HT-29 (cell line): ENCODE measurements at regions not wholly inside any gene's neighbourhood (a gene's known extent, or its start where the extent isn't known, plus 50 kb on each side); places are given as distances from the start of the nearest gene placed in this dataset.

Experiments
- DNase-seq: peaks from one replicate; pipeline ENCODE4 v3.0.0-alpha.2; 2015; ENCODE audit warnings: low spot score

DNA sequence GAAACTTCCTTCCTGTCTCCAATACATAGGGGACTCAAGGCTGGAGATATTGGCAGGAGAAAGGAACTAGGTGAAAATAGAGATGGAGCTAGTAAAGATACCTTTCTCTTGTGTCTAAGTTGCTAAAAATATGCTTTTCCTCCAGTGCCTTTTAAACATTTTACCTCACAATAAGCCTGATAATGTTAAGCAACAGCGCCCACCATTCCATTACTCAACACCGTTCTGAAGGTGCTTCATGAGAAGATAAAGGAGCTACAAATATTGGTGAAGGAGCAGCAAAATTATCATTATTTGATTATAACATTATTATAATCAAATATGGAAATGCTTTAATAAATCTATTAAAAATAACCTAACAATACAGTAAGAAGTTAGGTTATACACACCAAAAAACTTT lies 83.6 kb upstream of the BARX2 start:
- no peak for DNase-seq

DNA sequence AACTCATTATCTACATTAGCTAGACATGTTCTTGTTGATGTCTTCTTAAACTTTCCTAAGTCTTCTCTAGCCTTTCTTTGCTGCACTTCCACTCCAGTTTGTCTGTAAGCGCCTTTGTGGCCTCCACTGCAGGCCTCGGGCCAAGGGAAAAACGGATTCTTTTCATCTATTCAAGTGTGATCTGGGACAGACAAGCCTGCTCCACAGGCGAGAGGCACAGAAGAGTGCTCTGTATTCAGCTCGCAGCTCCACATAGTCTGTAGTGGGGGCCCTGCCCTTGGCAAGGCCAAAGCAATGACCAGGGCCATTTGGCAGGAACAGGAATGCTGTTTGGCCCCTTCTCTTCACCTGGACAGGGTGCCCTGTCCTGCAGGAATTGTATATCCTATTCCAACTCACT lies 84.1 kb upstream of the BARX2 start:
- no peak for DNase-seq

- DNase-seq = no peak
Observed at GRCh38 chr11:129290966-129291365, 84.7 kb upstream of the BARX2 start.

DNA sequence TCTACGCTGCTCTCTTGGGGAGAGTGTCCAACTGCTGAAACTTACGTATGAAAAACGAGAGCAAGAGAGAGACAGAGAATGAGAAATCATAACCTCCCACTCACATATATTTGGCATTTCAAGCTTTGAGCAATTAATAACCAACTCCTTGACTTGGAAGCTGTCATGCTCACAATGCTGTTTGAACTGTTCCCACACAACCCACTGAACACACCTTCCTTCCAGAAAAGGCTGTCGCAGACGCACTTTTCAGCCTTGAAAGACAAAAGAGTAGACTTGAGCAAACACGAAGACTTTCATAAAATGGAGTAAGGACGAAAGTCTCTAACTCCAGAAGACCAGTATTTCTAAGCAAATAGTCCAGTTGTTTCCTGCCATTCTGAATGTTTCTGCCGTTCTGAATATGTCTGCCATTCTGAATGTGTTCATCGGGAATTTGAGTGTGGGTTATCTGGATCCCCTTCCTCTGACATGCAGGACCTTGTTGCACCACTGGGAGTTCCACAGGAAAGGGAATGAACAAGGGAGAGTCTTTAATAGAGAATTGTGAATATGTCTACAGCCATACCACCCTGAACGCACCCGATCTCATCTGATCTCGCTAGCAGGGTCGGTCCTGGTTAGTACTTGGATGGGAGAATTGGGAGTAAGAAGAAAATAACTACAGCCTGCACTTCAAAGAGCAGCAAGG lies 86.2 kb upstream of the BARX2 start:
- DNase-seq = no peak

DNA sequence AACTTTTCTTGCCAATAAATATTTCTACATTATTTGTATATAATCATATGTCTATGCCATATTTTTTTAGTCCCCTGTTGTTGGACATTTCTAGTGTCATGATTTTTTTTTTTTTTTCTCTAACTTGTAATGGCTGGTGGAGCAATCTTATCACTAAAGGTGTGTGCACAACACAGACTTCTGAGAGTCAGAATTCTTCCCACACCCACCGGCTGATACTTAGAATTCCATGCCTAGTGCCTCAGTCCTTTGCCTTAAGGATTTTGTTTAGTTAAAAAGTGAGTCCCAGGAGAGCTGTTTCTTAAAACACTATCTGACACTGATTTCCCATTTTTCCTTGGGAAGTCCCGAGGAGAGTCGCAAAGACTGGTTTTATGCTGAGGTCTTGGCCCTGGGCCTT lies 87.7 kb upstream of the BARX2 start:
- no peak for DNase-seq

GRCh38 chr11:129286813-129287212 lies 88.8 kb upstream of the BARX2 start:
- DNase-seq = peak; percentile 41

- DNase-seq = no peak
Observed at GRCh38 chr11:129285402-129285786, 90.3 kb upstream of the BARX2 start.

- DNase-seq = peak; percentile 91
Observed at GRCh38 chr11:129283141-129283540, 91.0 kb upstream of the ARHGAP32 start.

DNA sequence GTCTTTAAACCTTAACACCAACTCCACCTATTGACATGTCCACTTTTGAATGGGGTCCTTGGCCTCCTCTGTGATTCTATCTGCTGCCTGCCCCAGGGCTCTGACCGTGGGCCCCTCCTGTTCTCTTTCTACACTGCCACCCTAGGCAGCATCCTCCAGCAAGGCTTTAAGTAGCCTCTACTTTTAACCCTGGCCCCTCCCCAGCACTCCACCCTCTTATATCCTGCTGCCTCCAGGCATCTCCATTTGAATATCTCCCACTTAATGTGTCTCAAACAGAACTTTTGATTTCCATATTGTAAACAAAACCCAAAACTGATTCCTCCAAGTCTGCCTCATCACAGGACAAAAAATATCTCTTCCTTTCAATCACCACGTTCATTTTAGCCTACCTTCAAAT lies 90.5 kb upstream of the ARHGAP32 start:
- no peak for DNase-seq

GRCh38 chr11:129281471-129282415 lies 89.6 kb upstream of the ARHGAP32 start:
- no peak for DNase-seq

DNA sequence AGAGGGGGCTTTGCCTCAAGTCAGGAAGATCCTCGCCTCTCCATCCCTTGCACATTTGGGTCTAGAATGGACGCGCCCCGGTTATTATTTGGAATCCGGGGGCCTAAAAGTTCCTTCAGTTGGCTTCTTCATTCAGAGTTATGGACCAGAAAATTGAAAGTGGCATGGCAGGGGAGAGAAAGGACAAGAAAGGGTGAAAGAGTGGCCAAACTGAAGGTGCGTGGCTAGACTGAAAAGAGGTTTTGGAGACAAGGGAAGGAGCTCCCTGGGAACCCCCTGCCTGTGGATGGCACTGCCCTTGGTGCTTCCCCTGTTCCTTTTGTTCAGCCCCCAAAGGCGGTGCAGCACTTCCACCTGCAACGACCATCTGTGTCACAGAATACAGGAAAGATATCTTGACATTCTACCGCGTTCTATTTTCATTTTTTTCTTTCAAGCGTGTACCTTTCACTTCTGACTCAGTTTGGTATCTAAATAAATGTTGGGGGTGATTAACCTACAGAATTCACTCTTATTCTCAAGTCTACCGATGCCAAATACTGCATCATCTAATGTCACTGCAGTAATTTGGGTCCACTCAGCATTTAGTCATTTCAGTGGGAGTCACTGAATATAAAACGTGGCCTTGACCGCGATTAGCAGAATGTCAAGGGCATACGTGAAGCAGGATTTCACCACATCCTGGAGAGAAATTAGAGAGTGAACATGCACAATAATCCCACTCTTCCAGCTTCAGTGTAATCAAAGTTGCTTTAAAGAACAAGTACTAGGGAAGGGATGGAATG lies 88.1 kb upstream of the ARHGAP32 start:
- DNase-seq = peak; percentile 61

GRCh38 chr11:129279326-129280026 lies 87.4 kb upstream of the ARHGAP32 start:
- peak; percentile 82 for DNase-seq

DNA sequence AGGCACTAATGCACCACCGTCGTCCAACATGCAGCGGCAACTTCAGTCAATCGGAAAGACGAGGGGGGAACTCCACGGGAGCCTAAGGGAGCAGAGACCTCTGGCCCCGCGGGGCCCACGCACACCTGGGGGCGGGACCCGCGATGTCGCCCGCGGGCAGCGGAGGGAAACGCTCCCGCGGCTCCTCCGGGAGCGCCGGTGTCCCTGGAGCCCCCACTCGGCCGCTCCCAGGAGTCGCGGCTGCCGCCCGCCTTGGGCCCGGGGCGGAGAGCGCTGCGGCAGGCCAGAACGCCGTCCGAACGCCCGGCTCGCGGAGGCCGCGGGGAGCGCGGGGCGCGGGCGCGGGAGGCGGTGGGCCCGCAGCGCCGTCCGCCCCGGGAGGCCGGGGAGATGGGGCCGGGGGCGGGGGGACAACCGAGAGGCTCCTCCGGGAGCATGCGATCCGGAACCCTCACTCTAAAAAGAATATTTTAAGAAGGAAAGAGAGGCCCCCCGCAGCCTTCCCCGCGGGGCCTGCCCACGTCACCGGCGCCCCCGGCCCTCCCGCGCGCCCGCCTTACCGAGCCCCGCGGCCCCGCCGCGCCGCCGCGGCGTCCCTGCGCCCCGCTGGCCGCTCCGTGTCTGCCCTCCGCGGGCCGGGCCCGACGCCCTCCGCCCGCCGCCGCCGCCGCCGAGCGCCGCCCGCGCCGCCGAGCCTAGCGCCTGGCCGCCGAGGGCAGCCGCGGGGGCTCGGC lies 86.6 kb upstream of the ARHGAP32 start:
- peak; percentile 54 for DNase-seq

DNA sequence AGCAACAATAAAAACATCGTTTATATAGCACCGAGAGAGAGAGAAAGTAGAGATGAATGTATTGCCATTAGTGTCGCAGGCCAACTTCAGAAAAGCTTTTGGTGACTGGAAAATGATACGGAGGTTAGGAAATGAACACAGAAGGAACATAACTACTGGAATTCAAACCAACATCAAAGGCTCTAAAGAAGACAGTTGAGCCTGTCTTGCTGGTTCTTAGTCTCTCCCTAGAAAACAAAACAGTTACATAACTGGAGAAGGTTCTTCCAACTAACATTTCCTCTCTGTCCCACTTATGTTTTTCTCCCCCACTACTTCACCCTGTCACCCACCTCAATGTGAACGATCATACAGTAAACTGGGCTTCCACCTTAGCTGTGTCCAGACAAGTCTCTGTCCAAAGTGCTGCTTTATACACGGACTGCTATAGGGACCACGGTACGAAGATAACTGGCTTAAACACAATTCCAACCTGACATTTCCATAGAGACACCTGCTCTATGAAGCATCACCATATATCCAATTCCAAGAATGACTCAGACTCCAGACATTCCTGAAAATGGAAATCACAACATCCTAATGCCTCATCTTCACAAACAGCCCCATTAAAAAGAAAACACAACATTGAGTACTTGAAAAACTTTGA lies 85.2 kb upstream of the ARHGAP32 start:
- DNase-seq = peak; percentile 53

DNA sequence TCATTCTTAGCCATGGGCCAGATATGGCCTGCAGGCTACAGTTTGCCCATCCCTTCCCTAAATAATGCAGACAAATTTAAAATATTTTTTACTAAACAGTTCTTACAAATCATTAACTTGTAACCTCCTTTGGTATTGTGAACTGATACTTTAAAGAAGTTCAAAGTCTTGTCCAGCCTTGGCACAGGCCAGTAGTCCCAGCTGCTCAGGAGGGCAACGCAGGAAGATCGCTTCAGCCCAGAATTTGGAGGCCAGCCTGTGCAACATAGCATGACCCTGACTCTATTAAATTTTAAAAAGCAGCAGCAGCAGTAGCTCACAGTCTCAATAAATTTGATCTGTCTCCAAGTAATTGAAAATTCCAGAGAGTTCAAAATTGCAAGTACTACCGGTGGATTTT lies 83.7 kb upstream of the ARHGAP32 start:
- DNase-seq = no peak

GRCh38 chr11:129273944-129274711 lies 82.0 kb upstream of the ARHGAP32 start:
- no peak for DNase-seq

DNA sequence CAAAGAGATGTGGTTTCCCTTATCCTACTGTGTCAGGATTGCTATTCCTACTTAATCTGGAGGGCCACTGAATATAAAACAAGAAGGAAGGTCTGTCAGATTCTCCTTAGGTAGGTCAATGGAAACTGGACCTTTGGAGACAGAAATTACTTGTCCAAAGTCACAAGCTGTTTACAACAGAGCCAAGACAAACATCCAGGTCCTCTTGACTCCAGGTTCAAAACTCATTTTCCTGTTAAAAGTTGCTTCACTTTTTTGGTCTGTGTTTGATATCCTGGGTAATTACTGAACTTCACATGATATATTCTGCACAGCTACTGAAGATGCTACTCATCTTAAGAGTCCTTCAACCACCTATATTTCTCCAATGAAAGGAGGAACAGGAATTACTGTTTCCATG lies 81.2 kb upstream of the ARHGAP32 start:
- no peak for DNase-seq

- no peak for DNase-seq
Observed at GRCh38 chr11:129271030-129271429, 78.9 kb upstream of the ARHGAP32 start.

- no peak for DNase-seq
Observed at GRCh38 chr11:129270446-129270845, 78.3 kb upstream of the ARHGAP32 start.

GRCh38 chr11:129268371-129268770 lies 76.2 kb upstream of the ARHGAP32 start:
- no peak for DNase-seq
